ENCODE measurements at regions not wholly inside any gene's neighbourhood (a gene's known extent, or its start where the extent isn't known, plus 50 kb on each side); places are given as distances from the start of the nearest gene placed in this dataset.
"Not testable (repeated sequence)": the region's sequence is repeated elsewhere in the genome, so short reads cannot be mapped to it uniquely, and the experiment has no call there.

GRCh38 chr11:112670806-112671570, 290.2 kb upstream of the NCAM1 start:
- Histone ChIP-seq H3K27ac (no peak overlapping the region), H3K4me3 (ENCODE audit: low read depth, low read length) (no peak overlapping the region), H3K9me3 (ENCODE audit: severe bottlenecking) (peaks cover 4% of the 10 kb centered on the region), H3K27me3 (ENCODE audit: insufficient read depth, low read depth, severe bottlenecking) (no peaks in the 10 kb centered on the region), H3K36me3 (no peaks in the 10 kb centered on the region)
- TF ChIP-seq CTCF (IDR thresholded peaks at IDR 0.05; ENCODE audit: low read depth, low read length), result no peak
- no peak for DNase-seq

- H3K27ac ChIP-seq; H3K4me3 ChIP-seq (ENCODE audit: low read depth, low read length); H3K27me3 ChIP-seq (ENCODE audit: insufficient read depth, low read depth, severe bottlenecking); DNase-seq; H3K9me3 ChIP-seq (ENCODE audit: severe bottlenecking); H3K36me3 ChIP-seq: not testable (repeated sequence)
These were observed 287.8 kb upstream of the NCAM1 start for GRCh38 chr11:112673401-112673800.

GRCh38 chr11:112685111-112685510, 276.1 kb upstream of the NCAM1 start:
- no peaks in the 10 kb centered on the region for H3K27me3 ChIP-seq (ENCODE audit: insufficient read depth, low read depth, severe bottlenecking)

GRCh38 chr11:112689851-112690250, 271.4 kb upstream of the NCAM1 start:
- Histone ChIP-seq H3K4me3 (ENCODE audit: low read depth, low read length) (no peak overlapping the region), H3K27me3 (ENCODE audit: insufficient read depth, low read depth, severe bottlenecking) (no peaks in the 10 kb centered on the region), H3K36me3 (no peaks in the 10 kb centered on the region), H3K9me3 (ENCODE audit: severe bottlenecking) (no peaks in the 10 kb centered on the region), H3K27ac (no peak overlapping the region)
- DNase-seq, result no peak
- TF ChIP-seq CTCF (IDR thresholded peaks at IDR 0.05; ENCODE audit: low read depth, low read length), result no peak

More at GRCh38 chr11:112685111-112685510, 276.1 kb upstream of the NCAM1 start:
- H3K27ac ChIP-seq, result no peak overlapping the region
- no peaks in the 10 kb centered on the region for H3K36me3 ChIP-seq
- H3K4me3 ChIP-seq (ENCODE audit: low read depth, low read length), result no peak overlapping the region
- DNase-seq, result no peak
- no peak for TF ChIP-seq CTCF (IDR thresholded peaks at IDR 0.05; ENCODE audit: low read depth, low read length)
- no peaks in the 10 kb centered on the region for H3K9me3 ChIP-seq (ENCODE audit: severe bottlenecking)

GRCh38 chr11:112693781-112694180, 267.4 kb upstream of the NCAM1 start:
- Histone ChIP-seq H3K4me3 (ENCODE audit: low read depth, low read length) (no peak overlapping the region), H3K27me3 (ENCODE audit: insufficient read depth, low read depth, severe bottlenecking) (no peaks in the 10 kb centered on the region)
- TF ChIP-seq CTCF (IDR thresholded peaks at IDR 0.05; ENCODE audit: low read depth, low read length), result no peak

GRCh38 chr11:112694245-112694644, 267.0 kb upstream of the NCAM1 start:
- TF ChIP-seq CTCF (IDR thresholded peaks at IDR 0.05; ENCODE audit: low read depth, low read length), result no peak
- Histone ChIP-seq H3K27me3 (ENCODE audit: insufficient read depth, low read depth, severe bottlenecking) (no peaks in the 10 kb centered on the region), H3K27ac (no peak overlapping the region), H3K9me3 (ENCODE audit: severe bottlenecking) (no peaks in the 10 kb centered on the region), H3K4me3 (ENCODE audit: low read depth, low read length) (no peak overlapping the region), H3K36me3 (no peaks in the 10 kb centered on the region)
- DNase-seq, result no peak

More at GRCh38 chr11:112693781-112694180, 267.4 kb upstream of the NCAM1 start:
- DNase-seq, result no peak
- Histone ChIP-seq H3K27ac (no peak overlapping the region), H3K9me3 (ENCODE audit: severe bottlenecking) (no peaks in the 10 kb centered on the region), H3K36me3 (no peaks in the 10 kb centered on the region)
